ENCODE measurements at regions not wholly inside any gene's neighbourhood (a gene's known extent, or its start where the extent isn't known, plus 50 kb on each side); places are given as distances from the start of the nearest gene placed in this dataset.
"Not testable (repeated sequence)": the region's sequence is repeated elsewhere in the genome, so short reads cannot be mapped to it uniquely, and the experiment has no call there.

DNA sequence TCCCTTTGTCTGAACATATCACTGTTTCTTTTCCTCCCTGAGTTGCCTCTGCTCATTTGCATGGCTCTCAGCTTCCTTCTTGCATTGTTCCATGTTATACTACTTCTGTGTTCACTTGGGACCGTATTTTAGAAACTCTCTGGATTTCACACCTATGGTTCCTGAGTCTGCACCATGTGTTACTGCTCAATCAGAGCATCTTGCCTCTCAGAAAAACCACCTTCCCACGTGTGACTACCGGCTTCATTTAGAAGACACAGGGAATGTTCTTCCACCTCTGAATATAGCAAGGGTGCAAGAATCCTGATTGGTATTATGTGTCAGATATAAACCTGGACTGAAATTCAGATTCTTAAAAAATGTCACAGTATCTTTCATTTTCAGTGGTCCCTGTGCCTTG, 731.2 kb downstream of the TDRD15 start:
- no peak for DNase-seq (ENCODE audit: low read depth in 2 of 2)

DNA sequence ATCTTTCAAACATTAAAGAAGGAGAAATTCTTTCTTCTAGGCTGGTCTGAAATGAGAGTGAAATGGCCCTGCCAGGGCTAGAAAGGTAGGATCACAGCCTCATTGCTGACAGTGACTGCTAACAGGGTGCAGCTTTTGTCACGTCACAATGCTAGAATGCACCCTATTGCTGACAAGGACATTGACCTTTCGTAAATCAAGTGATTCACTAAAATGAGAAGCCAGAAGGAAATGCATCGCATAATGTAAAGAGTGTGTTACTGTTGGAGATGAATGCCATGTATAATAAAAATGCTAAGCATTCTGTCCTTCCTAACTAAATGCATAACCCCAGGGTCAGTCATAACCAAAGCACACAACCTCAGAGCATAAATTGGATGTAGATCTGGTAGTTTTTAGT, 732.9 kb downstream of the TDRD15 start:
- DNase-seq (ENCODE audit: low read depth in 2 of 2): no peak

DNA sequence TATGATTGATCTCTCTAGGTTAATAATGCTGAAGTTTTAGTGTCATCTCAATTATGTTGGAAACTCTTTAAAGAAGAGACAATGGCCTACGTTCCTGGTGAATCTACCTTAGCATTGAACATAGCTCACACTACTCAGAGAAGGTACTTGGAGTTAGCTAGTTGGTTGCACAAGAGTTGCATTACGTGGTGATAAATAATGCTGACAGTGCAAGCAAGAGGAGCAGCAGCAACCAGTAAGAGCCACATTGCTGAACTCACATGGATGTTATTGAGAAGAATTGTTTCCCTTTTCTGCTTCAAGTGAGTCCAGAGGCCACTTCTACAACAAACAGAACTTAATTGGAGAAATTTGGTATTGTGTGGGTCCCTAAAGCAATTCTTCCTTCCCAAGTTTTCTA, 737.1 kb downstream of the TDRD15 start:
- no peak for DNase-seq (ENCODE audit: low read depth in 2 of 2)

DNA sequence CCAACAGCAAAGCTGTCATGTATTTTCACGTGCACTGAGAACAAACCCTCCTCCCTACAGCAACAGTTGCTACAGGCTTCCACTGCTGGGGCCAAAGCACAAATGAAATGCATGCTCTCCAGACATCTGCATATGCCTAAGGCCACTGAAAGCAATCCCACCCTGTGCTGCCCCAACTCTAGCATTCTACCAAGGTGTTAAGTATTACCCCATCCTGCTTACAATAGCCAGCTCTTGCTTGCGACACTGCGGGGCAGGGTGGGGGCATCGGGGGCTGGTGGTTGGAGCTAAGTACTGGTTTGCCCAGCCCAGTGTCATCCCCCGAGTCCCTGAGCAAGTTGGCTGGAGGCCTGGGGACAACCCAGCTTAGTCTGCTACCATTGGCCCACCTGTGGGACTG, 742.5 kb downstream of the TDRD15 start:
- DNase-seq (ENCODE audit: low read depth in 2 of 2): no peak

DNA sequence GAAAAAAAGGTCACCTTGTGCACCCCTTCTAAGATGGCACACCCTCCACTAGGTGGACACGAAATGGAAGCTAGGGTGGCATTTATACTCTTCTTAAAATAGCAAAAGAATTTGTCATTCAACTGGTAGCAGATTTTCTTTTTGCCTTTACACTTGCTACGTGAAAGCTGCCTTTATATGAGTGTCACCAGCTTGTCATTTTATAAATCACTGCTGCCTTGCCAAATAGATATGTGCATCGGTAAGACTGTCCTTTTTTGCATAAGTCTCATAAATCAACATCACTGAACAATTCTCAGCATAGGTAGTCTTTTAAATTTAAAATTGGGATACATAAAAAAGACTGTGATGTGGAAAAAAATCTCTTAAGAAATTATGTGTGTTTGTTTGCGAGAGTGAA, 764.1 kb downstream of the TDRD15 start:
- no peak for DNase-seq (ENCODE audit: low read depth in 2 of 2)

GRCh38 chr2:21890041-21890440, 766.3 kb downstream of the TDRD15 start:
- DNase-seq (ENCODE audit: low read depth in 2 of 2): no peak

- DNase-seq (ENCODE audit: low read depth in 2 of 2): no peak
Observed at GRCh38 chr2:21890716-21891115, 766.9 kb downstream of the TDRD15 start.

GRCh38 chr2:21891191-21891590, 767.4 kb downstream of the TDRD15 start:
- no peak for DNase-seq (ENCODE audit: low read depth in 2 of 2)

GRCh38 chr2:21892140-21892539, 768.4 kb downstream of the TDRD15 start:
- no peak for DNase-seq (ENCODE audit: low read depth in 2 of 2)

DNA sequence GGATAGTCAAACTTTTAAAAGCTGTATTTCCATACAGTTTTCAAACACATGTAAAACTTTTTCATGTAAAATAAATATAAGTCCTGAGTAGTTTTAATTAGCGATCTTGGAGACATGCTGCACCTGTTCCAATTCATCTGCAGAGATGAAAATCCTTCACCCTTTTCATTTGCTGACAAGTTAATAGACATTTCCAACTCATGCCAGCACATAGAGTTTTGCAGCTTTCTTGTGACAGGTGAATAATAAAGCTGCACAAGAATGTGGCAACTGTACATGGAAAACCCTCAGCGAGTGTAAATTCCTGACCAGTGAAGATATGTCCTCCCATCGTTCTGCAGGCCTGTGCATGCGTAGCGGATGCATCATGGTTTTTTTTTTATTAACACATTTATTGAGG, 771.4 kb downstream of the TDRD15 start:
- DNase-seq (ENCODE audit: low read depth in 2 of 2): no peak

DNA sequence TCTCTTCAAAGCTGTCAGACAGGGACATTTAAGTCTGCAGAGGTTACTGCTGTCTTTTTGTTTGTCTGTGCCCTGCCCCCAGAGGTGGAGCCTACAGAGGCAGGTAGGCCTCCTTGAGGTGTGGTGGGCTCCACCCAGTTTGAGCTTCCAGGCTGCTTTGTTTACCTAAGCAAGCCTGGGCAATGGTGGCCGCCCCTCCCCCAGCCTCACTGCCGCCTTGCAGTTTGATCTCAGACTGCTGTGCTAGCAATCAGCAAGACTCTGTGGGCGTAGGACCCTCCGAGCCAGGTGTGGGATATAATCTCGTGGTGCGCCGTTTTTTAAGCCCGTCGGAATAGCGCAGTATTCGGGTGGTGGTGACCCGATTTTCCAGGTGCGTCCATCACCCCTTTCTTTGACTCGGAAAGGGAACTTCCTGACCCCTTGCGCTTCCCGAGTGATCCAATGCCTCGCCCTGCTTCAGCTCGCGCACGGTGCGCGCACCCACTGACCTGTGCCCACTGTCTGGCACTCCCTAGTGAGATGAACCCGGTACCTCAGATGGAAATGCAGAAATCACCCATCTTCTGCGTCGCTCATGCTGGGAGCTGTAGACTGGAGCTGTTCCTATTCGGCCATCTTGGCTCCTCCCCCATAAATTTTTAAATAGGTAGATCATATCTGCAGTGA, 785.1 kb downstream of the TDRD15 start:
- DNase-seq (ENCODE audit: low read depth in 2 of 2): not testable (repeated sequence)

GRCh38 chr2:21910832-21911507, 787.2 kb downstream of the TDRD15 start:
- DNase-seq (ENCODE audit: low read depth in 2 of 2): no peak

DNA sequence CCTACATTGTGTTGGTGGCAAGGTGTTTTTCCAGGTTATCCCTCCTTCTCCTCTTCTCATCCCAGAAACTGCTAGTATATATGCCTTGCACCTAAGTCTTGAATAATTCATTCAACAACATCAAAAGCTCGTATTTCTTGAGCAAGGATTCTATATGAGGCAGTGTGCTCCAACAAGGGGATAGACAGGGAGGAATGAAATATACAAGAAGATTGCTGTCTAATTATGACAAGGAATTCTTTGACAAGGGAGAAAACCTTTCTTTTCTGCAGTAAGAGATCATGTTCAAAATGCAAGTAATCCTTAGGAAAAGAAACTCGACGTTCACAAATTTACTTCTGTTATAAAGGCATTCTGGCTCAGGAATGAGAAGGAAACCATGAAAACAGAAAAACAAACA, 788.6 kb downstream of the TDRD15 start:
- DNase-seq (ENCODE audit: low read depth in 2 of 2): no peak

DNA sequence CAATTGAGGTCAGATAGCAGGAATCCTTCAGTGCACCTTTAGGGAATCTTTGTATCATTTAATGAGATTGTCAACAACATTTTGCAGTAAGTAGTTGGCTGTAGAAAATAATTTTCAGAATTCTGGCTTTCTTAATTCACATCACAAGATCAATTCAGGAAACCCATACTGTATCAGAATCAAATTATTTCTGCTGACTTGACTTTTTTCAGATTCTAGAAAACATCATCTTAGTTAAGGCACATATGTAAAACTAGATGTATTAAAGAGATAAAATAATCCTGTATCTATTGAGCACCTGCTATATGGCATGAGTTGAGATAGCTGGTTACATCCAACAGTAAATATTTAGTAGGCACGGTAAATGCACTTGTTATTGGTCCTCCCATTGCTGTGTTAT, 791.4 kb downstream of the TDRD15 start:
- DNase-seq (ENCODE audit: low read depth in 2 of 2): no peak

- no peak for DNase-seq (ENCODE audit: low read depth in 2 of 2)
Observed at GRCh38 chr2:21916934-21917522, 793.3 kb downstream of the TDRD15 start.

DNA sequence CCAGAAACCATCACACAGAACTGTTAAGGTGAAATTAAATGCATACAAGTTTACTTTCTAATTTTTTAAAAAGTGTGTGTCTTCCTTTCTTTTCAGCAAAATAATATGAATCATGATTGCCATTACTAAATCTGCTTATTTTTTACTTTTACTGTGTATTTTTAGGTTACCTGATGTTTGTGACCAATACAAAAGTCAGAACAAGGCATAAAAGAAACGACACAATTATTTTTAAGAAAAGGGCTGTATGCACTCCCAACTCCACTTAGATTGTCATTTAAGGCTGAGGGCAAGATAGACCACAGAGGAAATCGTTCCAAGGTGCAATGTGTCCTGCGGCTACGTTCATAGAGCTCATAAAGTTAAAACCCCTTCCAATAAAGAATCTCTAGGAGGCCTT, 797.0 kb downstream of the TDRD15 start:
- no peak for DNase-seq (ENCODE audit: low read depth in 2 of 2)

DNA sequence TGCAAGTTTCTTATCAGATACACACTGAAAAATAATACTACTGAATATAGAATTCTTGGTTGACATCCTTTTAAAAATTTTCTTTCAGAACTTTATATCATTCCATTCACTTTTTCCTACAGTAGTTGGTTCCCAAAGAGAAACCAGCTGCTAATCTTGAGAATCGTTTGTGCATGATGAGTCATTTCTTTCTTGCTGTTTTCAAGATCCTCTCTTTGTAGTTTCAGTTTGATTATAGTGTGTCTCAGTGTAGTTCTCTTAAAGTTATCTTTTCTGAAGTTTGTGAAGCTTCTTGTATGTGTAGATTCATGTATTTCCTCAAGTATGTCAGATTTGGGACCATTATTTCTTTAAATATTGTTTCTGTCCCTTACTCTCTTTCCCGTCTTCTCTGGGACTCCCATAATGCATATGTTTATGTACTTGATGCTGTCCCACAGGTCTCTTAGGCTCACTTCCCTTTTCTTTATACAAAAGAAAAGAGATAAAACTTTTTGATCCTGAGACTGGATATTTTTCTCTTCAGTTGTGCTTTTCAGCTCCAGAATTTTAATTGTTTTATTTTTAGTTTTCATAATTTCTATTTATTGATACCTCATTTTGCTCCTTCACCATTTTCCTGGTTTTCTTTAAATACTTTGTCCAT, 801.0 kb downstream of the TDRD15 start:
- no peak for DNase-seq (ENCODE audit: low read depth in 2 of 2)

DNA sequence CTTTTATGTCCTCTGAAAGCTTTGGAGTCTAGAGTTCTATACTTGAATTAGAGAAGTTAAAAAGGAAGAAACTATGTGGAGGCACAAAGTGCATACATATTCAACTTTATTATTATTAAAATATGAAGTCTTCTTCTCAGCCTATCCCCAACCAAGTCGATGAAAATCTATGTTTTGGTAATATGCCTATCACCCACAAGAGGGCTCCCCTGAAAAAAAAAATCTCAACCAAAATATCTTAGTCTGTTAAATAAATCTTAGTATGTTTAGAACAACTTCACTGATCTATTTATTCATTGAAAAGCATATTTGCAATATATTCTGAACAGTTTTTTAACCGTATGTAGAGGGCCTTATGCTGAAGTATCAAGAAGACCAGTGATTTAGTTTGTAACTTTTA, 804.5 kb downstream of the TDRD15 start:
- DNase-seq (ENCODE audit: low read depth in 2 of 2): no peak

DNA sequence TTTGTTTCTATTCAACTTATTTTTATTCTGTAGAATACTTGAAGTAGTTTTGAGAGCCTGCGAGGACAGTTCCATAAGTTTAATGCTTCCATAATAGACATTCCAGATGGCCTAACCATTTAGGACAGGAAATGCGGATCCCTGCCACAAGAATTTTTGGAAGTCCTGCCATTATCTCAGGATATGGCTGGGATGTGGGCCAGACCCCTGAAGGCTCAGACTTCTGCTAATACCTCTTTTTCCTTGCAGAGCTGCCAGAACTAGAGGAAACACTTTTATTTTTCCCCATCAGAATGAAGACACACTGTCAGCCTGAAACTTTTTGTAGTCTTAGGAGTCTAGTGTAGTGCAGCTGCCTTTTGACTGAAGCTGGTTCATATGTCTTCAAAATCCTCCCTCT, 806.5 kb downstream of the TDRD15 start:
- DNase-seq (ENCODE audit: low read depth in 2 of 2): no peak

GRCh38 chr2:21939967-21940366, 816.2 kb downstream of the TDRD15 start:
- DNase-seq (ENCODE audit: low read depth in 2 of 2): no peak

DNA sequence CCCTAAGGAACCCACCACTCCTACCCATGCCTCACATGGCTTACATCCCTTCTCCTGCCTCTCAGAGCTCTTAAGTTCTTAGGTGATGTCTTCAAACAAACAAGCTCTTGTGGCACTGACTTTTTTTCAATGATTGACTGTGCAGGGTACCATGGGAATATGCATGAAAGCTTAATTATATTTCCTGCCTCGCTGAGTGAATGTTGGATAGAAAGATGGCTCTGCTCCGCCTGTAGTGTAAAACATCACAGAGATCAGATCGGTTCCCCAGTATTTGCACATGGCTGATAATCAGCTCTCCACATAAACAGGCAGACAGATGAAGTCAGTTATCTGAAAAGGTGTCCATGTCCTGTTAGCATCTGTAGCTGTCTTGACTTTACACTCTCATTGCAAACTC, 820.8 kb downstream of the TDRD15 start:
- DNase-seq (ENCODE audit: low read depth in 2 of 2): no peak

GRCh38 chr2:21945658-21946057, 821.9 kb downstream of the TDRD15 start:
- DNase-seq (ENCODE audit: low read depth in 2 of 2): no peak

GRCh38 chr2:21947046-21947445, 823.3 kb downstream of the TDRD15 start:
- no peak for DNase-seq (ENCODE audit: low read depth in 2 of 2)
